DMS53 treated with DMSO at 0.1 percent for 48 hours (cell line): ENCODE measurements at regions not wholly inside any gene's neighbourhood (a gene's known extent, or its start where the extent isn't known, plus 50 kb on each side); places are given as distances from the start of the nearest gene placed in this dataset.
"Not testable (repeated sequence)": the region's sequence is repeated elsewhere in the genome, so short reads cannot be mapped to it uniquely, and the experiment has no call there.

Experiments
- DNase-seq: peaks from one replicate; lab custom pipeline; 2025; ENCODE audit not compliant: unreplicated experiment; lab: John Stamatoyannopoulos, UW

DNA sequence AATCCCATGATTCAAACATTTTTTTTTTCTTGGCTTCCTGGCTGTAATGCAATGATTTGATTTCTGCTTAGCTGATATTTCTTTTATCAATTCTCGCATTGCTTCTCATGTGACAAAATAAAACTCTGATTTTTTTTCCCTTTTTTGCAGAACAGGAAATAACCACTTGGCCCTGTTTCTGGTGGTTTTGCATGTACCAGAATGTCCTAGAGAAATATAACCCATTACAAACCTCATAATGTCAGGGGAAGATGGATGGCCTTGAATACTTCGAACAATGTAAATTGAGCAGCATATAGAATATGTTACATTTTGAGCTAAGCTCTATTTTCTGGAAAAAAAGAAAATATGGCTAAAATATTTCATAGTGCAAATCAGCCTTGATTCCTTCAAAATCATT is 275.6 kb downstream of the RAP2B start:
- no peak for DNase-seq

- no peak for DNase-seq
Observed at GRCh38 chr3:153438271-153438670, 276.2 kb downstream of the RAP2B start.

DNA sequence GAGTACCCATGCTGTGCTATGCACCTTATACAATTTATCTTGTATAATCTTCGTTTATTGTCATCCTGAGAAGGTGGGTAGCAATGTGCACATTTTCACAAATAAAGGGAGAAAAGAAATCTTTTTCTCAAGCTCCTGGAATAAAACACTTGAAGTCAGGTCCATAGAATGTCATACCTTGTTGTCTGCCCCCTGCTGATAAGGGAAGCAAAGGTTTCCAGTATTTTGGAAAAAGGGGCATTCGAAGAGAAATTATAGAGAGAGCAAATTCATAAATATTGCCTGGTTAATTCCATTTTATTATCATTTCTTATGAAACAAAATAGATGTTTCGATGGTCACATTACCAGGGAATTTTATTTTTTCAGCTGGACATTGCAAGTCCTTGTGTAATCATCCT is 277.8 kb downstream of the RAP2B start:
- DNase-seq, result no peak

- DNase-seq, result no peak
Observed at GRCh38 chr3:153440311-153440710, 278.3 kb downstream of the RAP2B start.

DNA sequence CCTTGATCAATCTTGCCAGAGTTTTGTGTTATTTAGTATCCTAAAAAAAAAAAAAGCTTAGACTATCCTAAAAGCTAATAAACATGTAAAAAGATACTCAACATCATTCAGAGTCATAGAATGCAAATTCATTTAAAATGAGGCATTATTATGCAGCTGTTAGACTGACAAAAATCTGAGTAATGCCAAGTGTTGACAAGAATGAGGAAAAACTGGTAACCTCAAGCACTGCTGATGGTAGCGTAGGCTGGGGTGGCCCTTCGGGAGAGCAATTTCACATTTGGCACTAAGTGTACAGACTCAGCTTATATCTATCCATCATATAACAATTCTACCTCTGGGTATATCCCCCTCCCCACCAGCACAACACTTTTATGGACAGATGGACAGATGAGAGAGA is 280.4 kb downstream of the RAP2B start:
- no peak for DNase-seq

DNA sequence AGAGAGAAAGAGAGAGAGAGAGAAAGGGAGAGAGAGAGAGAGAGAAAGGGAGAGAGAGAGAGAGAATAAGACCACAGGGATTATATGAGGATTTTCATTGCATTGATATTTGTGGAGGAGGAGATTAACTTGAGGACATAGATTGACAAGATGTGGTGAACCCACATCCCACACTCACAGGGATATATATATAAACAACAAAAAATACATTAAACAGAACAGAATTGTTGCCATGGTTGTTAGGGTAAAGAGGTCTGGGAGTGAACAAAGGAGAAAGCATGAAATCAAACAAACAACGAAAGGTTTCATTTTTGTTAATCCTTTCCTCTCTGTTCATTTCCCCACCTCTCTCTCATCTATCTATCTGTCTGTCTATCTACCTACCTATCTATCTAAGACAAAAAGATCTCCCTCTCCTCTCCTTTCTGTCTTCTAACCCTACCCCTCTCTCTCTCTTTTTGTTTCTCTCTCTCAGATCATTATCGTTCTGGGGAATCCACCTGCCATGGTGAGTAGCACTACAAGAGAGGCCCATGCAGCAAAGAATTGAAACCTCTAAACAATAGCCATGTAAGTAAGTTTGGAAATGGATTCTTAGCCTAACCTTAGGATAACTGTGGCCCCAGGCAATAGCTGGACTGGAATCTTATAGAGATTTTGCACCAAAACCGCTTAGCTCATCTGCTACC is 280.9 kb downstream of the RAP2B start:
- no peak for DNase-seq

DNA sequence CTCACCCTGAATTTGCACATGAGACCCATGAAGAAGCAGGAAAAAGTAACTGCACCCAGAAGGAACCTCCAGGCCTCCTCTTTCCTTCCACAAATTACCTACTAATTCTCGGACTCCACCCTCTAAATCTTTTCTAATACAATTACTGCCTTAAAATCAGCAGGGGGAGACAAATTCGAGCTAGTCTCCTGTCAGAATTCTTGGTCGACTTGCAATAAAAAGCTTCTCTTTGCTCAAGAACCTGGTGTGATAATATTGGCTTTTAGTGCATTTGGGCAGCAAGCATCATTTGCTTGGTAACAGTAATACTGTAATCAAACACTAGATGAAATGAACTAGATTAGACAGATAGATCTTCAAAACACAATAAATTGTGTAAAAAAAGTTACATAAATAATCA is 281.9 kb downstream of the RAP2B start:
- no peak for DNase-seq

DNA sequence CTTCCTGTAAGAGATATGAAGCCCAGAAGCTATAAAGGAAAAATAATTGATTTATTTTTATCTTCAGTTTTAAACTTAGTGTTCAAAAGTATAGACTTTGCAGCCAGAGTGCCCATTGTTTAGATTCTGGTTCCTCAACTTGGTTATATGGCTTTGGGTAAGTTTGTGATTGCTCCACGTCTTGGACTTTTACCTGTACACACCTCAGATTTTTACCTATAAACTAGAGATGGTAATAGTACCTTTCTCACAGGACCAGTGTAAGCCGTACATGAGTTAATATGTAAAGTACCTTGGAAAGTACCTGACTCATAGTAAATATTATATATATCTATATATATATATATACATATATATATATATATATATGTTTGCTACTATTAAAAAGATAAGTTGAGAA is 283.8 kb downstream of the RAP2B start:
- no peak for DNase-seq

- no peak for DNase-seq
Observed at GRCh38 chr3:153448151-153448829, 286.3 kb downstream of the RAP2B start.

DNA sequence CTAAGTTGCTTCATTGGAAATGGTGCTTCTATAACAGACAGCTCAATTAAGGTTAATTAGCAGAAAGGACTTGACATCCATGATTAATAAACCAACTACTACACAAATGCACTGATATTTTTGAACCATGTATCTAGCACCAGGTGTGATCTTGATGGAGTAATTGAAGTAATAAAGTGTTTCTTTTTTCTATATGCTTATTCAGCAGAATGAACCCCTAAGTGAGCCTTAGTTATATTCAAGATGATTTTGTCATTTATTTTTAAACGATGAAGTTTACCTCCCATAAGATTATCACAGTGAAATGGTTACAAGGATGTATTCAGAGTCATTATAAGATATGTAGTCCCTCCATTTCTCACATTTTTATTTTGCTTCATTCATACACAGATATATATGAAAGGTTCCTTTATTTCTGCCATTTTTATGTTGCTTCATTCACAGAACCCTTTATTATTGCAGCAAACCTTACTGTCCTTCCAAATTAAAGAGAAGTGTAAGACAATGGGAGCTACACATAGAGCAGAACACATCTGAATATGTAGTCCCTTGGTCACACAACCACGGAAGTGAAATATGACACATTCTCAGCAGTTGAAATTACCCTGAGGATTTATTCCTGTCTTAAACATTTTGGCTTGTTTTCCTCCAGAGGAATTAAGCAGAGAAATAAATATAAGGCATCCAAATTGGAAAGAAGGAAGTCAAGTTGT is 295.0 kb downstream of the RAP2B start:
- DNase-seq, result no peak

GRCh38 chr3:153458881-153459280 is 296.9 kb downstream of the RAP2B start:
- DNase-seq, result no peak

GRCh38 chr3:153462545-153462944 is 300.5 kb downstream of the RAP2B start:
- no peak for DNase-seq

DNA sequence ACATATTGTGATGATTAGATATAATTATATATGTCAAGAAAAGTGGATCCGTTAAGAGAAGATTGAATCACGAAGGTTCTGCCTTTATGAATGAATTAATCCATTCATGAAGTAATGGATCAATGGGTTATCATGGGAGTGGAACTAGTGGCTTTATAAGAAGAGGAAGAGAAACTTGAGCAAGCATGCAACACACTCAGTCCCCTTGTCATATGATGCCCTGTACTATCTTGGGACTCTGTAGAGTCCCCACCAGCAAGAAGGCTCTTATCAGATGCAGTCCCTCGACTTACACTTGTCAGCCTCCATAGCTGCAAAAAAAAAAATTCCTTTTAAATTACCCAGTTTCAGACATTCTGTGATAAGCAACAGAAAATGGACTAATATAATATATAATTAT is 301.9 kb downstream of the RAP2B start:
- DNase-seq, result no peak

GRCh38 chr3:153469162-153469561 is 307.1 kb downstream of the RAP2B start:
- no peak for DNase-seq

DNA sequence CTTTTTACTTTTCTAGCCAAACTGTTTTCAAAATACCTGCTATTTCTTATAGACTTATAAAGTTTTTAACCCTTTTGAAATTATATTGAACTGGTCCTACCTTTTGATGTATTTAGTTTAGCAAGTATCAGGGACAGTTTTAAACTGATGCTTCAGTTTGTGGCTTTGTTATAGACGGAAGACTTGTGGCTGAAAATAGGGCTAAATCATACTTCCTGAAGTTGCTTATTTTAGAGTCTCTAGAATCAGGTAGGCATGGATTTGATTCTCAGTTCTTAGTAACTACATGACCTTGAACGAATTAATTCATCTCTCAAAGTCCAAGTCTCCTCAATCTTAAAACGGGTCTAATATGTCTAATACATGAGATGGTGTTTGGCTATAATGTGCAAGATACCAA is 322.8 kb downstream of the RAP2B start:
- DNase-seq, result no peak

DNA sequence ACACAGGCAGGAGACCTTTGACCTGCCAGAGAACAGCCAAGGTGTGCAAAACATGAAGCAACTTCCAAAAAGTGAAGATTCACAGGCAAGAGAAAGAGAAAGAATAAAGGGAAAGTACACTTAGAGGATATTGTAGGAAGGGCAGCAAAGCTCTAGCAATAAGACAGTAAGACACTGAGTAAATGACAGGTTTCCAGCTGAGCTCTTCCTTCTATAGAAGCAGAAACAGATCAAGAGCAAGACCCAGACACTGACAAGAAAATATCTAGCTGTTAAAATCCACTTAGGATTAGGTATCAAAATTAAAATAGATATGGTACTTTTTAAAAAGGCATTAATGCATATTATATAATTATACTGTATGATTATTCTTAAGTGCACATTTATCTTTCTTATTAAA is 333.4 kb downstream of the RAP2B start:
- DNase-seq, result no peak

DNA sequence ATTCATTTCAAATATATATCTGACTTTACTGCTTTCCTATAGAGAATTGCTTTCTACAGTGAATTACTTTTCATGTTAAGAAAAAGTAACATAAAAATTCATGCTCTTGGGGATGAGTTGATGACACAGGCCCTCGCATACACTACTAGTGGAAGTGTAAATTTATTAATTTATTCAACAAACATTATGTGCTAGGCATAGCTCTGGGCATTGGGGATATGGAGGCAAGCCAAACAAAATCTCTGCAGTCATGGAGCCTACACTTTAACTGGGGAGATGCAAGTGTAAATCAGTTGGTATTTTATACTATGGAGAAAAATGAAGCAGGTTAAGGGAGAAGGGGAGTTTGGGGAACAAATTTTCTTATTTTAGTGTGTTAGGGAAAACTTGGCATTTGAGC is 340.7 kb downstream of the RAP2B start:
- DNase-seq, result no peak

- no peak for DNase-seq
Observed at GRCh38 chr3:153503873-153504272, 341.8 kb downstream of the RAP2B start.

- not testable (repeated sequence) for DNase-seq
Observed at GRCh38 chr3:153506205-153506604, 344.2 kb downstream of the RAP2B start.

DNA sequence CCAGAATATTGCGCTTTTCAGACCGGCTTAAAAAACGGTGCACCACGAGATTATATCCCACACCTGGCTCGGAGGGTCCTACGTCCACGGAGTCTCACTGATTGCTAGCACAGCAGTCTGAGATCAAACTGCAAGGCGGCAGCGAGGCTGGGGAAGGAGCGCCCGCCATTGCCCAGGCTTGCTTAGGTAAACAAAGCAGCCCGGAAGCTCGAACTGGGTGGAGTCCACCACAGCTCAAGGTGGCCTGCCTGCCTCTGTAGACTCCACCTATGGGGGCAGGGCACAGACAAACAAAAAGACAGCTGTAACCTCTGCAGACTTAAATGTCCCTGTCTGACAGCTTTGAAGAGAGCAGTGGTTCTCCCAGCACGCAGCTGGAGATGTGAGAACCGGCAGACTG is 344.7 kb downstream of the RAP2B start:
- DNase-seq, result not testable (repeated sequence)

GRCh38 chr3:153513236-153513635 is 351.2 kb downstream of the RAP2B start:
- DNase-seq, result no peak

GRCh38 chr3:153528473-153528872 is 366.4 kb downstream of the RAP2B start:
- no peak for DNase-seq
